ENCODE measurements at regions not wholly inside any gene's neighbourhood (a gene's known extent, or its start where the extent isn't known, plus 50 kb on each side); places are given as distances from the start of the nearest gene placed in this dataset.

- H3K9me3 Mint-ChIP-seq = no peaks in the 10 kb centered on the region
- H3K4me1 Mint-ChIP-seq = no peaks in the 10 kb centered on the region
- intact Hi-C loops (cut with micrococcal nuclease) = no loop called here
These were observed 105.3 kb downstream of the FOXF2 start for GRCh38 chr6:1494671-1495070.

GRCh38 chr6:1495344-1495743 lies 106.0 kb downstream of the FOXF2 start:
- Mint-ChIP-seq H3K4me1 (no peaks in the 10 kb centered on the region), H3K4me3 (no peak overlapping the region), H3K9me3 (no peaks in the 10 kb centered on the region), H3K27me3 (peaks cover 2% of the 10 kb centered on the region), H3K36me3 (ENCODE audit: low read depth) (no peaks in the 10 kb centered on the region), H3K27ac (no peak overlapping the region)
- intact Hi-C loops (cut with micrococcal nuclease) = no loop called here
- DNase-seq = no peak

More at GRCh38 chr6:1494671-1495070, 105.3 kb downstream of the FOXF2 start:
- DNase-seq = no peak
- no peak overlapping the region for H3K27ac Mint-ChIP-seq
- H3K36me3 Mint-ChIP-seq (ENCODE audit: low read depth) = no peaks in the 10 kb centered on the region
- H3K27me3 Mint-ChIP-seq = peaks cover 2% of the 10 kb centered on the region
- no peak overlapping the region for H3K4me3 Mint-ChIP-seq

- Mint-ChIP-seq H3K4me3 (no peak overlapping the region), H3K4me1 (no peaks in the 10 kb centered on the region), H3K27me3 (peaks cover 5% of the 10 kb centered on the region), H3K27ac (no peak overlapping the region), H3K36me3 (ENCODE audit: low read depth) (no peaks in the 10 kb centered on the region), H3K9me3 (no peaks in the 10 kb centered on the region)
- intact Hi-C loops (cut with micrococcal nuclease) = no loop called here
- DNase-seq = no peak
These were observed 106.7 kb downstream of the FOXF2 start for GRCh38 chr6:1496092-1496491.

GRCh38 chr6:1496836-1497760 lies 107.7 kb downstream of the FOXF2 start:
- H3K4me1 Mint-ChIP-seq = no peaks in the 10 kb centered on the region
- intact Hi-C loops (cut with micrococcal nuclease) = no loop called here
- H3K27me3 Mint-ChIP-seq = peaks cover 9% of the 10 kb centered on the region
- H3K27ac Mint-ChIP-seq = no peak overlapping the region
- H3K36me3 Mint-ChIP-seq (ENCODE audit: low read depth) = no peaks in the 10 kb centered on the region
- DNase-seq = no peak
- H3K4me3 Mint-ChIP-seq = no peak overlapping the region
- no peaks in the 10 kb centered on the region for H3K9me3 Mint-ChIP-seq

GRCh38 chr6:1497761-1498105 lies 108.4 kb downstream of the FOXF2 start:
- Mint-ChIP-seq H3K4me1 (no peaks in the 10 kb centered on the region), H3K9me3 (no peaks in the 10 kb centered on the region), H3K4me3 (no peak overlapping the region), H3K36me3 (ENCODE audit: low read depth) (no peaks in the 10 kb centered on the region), H3K27me3 (peaks cover 9% of the 10 kb centered on the region), H3K27ac (no peak overlapping the region)
- DNase-seq = no peak
- intact Hi-C loops (cut with micrococcal nuclease) = no loop called here

- intact Hi-C loops (cut with micrococcal nuclease) = no loop called here
- no peak for DNase-seq
- Mint-ChIP-seq H3K9me3 (no peaks in the 10 kb centered on the region), H3K36me3 (ENCODE audit: low read depth) (no peaks in the 10 kb centered on the region), H3K4me1 (no peaks in the 10 kb centered on the region), H3K4me3 (no peak overlapping the region), H3K27ac (no peak overlapping the region), H3K27me3 (peaks cover 13% of the 10 kb centered on the region)
These were observed 109.2 kb downstream of the FOXF2 start for GRCh38 chr6:1498491-1499113.

GRCh38 chr6:1499777-1500176 lies 109.9 kb upstream of the FOXC1 start:
- intact Hi-C loops (cut with micrococcal nuclease) = no loop called here
- H3K36me3 Mint-ChIP-seq (ENCODE audit: low read depth) = no peaks in the 10 kb centered on the region
- no peak overlapping the region for H3K4me3 Mint-ChIP-seq
- no peak for DNase-seq
- no peaks in the 10 kb centered on the region for H3K4me1 Mint-ChIP-seq
- H3K27me3 Mint-ChIP-seq = peaks cover 18% of the 10 kb centered on the region
- no peak overlapping the region for H3K27ac Mint-ChIP-seq
- H3K9me3 Mint-ChIP-seq = no peaks in the 10 kb centered on the region

- Mint-ChIP-seq H3K9me3 (no peaks in the 10 kb centered on the region), H3K4me3 (no peak overlapping the region), H3K27ac (no peak overlapping the region), H3K27me3 (peaks cover 18% of the 10 kb centered on the region), H3K36me3 (ENCODE audit: low read depth) (no peaks in the 10 kb centered on the region), H3K4me1 (no peaks in the 10 kb centered on the region)
- no peak for DNase-seq
- intact Hi-C loops (cut with micrococcal nuclease) = no loop called here
These were observed 108.8 kb upstream of the FOXC1 start for GRCh38 chr6:1500913-1501312.

- H3K4me1 Mint-ChIP-seq = no peaks in the 10 kb centered on the region
- H3K4me3 Mint-ChIP-seq = no peak overlapping the region
- H3K27me3 Mint-ChIP-seq = peaks cover 16% of the 10 kb centered on the region
- DNase-seq = no peak
- no peak overlapping the region for H3K27ac Mint-ChIP-seq
- H3K9me3 Mint-ChIP-seq = no peaks in the 10 kb centered on the region
- H3K36me3 Mint-ChIP-seq (ENCODE audit: low read depth) = no peaks in the 10 kb centered on the region
- intact Hi-C loops (cut with micrococcal nuclease) = no loop called here
These were observed 107.7 kb upstream of the FOXC1 start for GRCh38 chr6:1502041-1502440.

GRCh38 chr6:1503811-1504210 lies 105.9 kb upstream of the FOXC1 start:
- H3K4me1 Mint-ChIP-seq = no peaks in the 10 kb centered on the region
- H3K27me3 Mint-ChIP-seq = peaks cover 18% of the 10 kb centered on the region
- no peaks in the 10 kb centered on the region for H3K9me3 Mint-ChIP-seq
- H3K36me3 Mint-ChIP-seq (ENCODE audit: low read depth) = no peaks in the 10 kb centered on the region
- no peak overlapping the region for H3K27ac Mint-ChIP-seq
- intact Hi-C loops (cut with micrococcal nuclease) = no loop called here
- DNase-seq = no peak
- H3K4me3 Mint-ChIP-seq = no peak overlapping the region

GRCh38 chr6:1504465-1504864 lies 105.2 kb upstream of the FOXC1 start:
- H3K4me3 Mint-ChIP-seq = no peak overlapping the region
- no peak for DNase-seq
- H3K4me1 Mint-ChIP-seq = no peaks in the 10 kb centered on the region
- intact Hi-C loops (cut with micrococcal nuclease) = no loop called here
- no peaks in the 10 kb centered on the region for H3K36me3 Mint-ChIP-seq (ENCODE audit: low read depth)
- no peaks in the 10 kb centered on the region for H3K9me3 Mint-ChIP-seq
- H3K27ac Mint-ChIP-seq = no peak overlapping the region
- peaks cover 18% of the 10 kb centered on the region for H3K27me3 Mint-ChIP-seq

- no peaks in the 10 kb centered on the region for H3K4me1 Mint-ChIP-seq
These were observed 102.5 kb upstream of the FOXC1 start for GRCh38 chr6:1507251-1507650.

GRCh38 chr6:1509241-1509640 lies 100.5 kb upstream of the FOXC1 start:
- Mint-ChIP-seq H3K9me3 (no peaks in the 10 kb centered on the region), H3K27me3 (peaks cover 6% of the 10 kb centered on the region), H3K4me3 (no peak overlapping the region), H3K36me3 (ENCODE audit: low read depth) (no peaks in the 10 kb centered on the region), H3K27ac (no peak overlapping the region), H3K4me1 (no peaks in the 10 kb centered on the region)
- no peak for DNase-seq
- intact Hi-C loops (cut with micrococcal nuclease) = no loop called here

More at GRCh38 chr6:1507251-1507650, 102.5 kb upstream of the FOXC1 start:
- Mint-ChIP-seq H3K27me3 (peaks cover 14% of the 10 kb centered on the region), H3K9me3 (no peaks in the 10 kb centered on the region), H3K36me3 (ENCODE audit: low read depth) (no peaks in the 10 kb centered on the region), H3K4me3 (no peak overlapping the region), H3K27ac (no peak overlapping the region)
- no peak for DNase-seq
- intact Hi-C loops (cut with micrococcal nuclease) = no loop called here

- Mint-ChIP-seq H3K36me3 (ENCODE audit: low read depth) (no peaks in the 10 kb centered on the region), H3K27ac (no peak overlapping the region), H3K4me3 (no peak overlapping the region), H3K9me3 (no peaks in the 10 kb centered on the region), H3K4me1 (no peaks in the 10 kb centered on the region), H3K27me3 (peaks cover 8% of the 10 kb centered on the region)
- DNase-seq = no peak
- intact Hi-C loops (cut with micrococcal nuclease) = no loop called here
These were observed 99.5 kb upstream of the FOXC1 start for GRCh38 chr6:1510239-1510638.
